BJ (cell line): ENCODE measurements at regions not wholly inside any gene's neighbourhood (a gene's known extent, or its start where the extent isn't known, plus 50 kb on each side); places are given as distances from the start of the nearest gene placed in this dataset.

ENCODE experiments used
- CTCF ChIA-PET: fragments of 350-600 bp; formaldehyde crosslinking; extraction: SDS; loops from one replicate; lab custom pipeline; 2021; ENCODE audit warnings: antibody characterized with exemption, inconsistent platforms; lab: Yijun Ruan, JAX
- POLR2A ChIA-PET: fragments of 300-600 bp; sonication (Branson Sonifier 250); formaldehyde crosslinking; extraction: SDS; loops from one replicate; lab custom pipeline; 2021; ENCODE audit warnings: antibody characterized with exemption; lab: Charles Lee
- DNase-seq: peaks from one replicate; pipeline ENCODE4 v3.0.0-alpha.2; 2011; ENCODE audit warnings: low read depth
- H3K27me3 ChIP-seq: 2 replicates; pipeline ENCODE4 v1.6.0; 2011; ENCODE audit warnings: low read length; ENCODE audit not compliant: control insufficient read depth, insufficient read depth
- H3K36me3 ChIP-seq: 2 replicates; pipeline ENCODE4 v1.5.1; 2011; ENCODE audit warnings: low read length; ENCODE audit not compliant: control insufficient read depth, insufficient read depth
- H3K4me3 ChIP-seq: 2 replicates; pipeline ENCODE4 v1.5.1; 2011; ENCODE audit warnings: low read depth, mild to moderate bottlenecking, control low read depth, low read length
- TF ChIP-seq, protein P1 (sequence below): IDR thresholded peaks from 2 replicates; pipeline ENCODE4 v1.5.1; 2011; ENCODE audit warnings: low read depth, mild to moderate bottlenecking, control low read depth, inconsistent platforms, low read length, moderate library complexity; ENCODE audit not compliant: insufficient read depth

DNA sequence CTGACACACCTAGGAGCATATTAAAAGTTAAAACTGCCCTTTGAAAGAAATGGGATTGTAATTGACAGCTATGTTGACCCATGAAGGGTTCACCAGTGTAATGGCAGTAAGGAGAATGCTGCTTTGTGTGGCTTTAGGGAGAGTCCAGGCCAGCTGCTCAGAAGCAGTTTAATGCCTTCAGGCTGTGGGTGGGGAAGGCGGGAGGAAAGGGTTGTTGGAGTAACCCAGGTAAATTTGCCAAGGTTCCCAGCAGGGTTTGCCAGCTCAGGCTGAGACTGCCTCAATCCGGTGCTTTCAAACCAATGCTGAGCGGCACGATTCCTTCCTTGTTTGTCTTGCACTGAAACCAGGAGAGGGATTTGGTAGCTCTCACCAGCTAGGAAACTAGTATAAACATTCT lies 637.2 kb downstream of the INHBA start:
- ChIA-PET CTCF (interaction anchor here (0.5 to 1.0 kb wide), 2 partner anchors 12 to 196 kb away, joined by 3 to 4 read pairs; no protein-coding TSS in a partner anchor), POLR2A (no interaction called here)
- DNase-seq = no peak
- H3K36me3 ChIP-seq = no peaks in the 10 kb centered on the region
- H3K27me3 ChIP-seq = no peaks in the 10 kb centered on the region
- TF ChIP-seq, protein P1, sequence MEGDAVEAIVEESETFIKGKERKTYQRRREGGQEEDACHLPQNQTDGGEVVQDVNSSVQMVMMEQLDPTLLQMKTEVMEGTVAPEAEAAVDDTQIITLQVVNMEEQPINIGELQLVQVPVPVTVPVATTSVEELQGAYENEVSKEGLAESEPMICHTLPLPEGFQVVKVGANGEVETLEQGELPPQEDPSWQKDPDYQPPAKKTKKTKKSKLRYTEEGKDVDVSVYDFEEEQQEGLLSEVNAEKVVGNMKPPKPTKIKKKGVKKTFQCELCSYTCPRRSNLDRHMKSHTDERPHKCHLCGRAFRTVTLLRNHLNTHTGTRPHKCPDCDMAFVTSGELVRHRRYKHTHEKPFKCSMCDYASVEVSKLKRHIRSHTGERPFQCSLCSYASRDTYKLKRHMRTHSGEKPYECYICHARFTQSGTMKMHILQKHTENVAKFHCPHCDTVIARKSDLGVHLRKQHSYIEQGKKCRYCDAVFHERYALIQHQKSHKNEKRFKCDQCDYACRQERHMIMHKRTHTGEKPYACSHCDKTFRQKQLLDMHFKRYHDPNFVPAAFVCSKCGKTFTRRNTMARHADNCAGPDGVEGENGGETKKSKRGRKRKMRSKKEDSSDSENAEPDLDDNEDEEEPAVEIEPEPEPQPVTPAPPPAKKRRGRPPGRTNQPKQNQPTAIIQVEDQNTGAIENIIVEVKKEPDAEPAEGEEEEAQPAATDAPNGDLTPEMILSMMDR = no peak
- H3K4me3 ChIP-seq = no peak overlapping the region

GRCh38 chr7:41063116-41063515 lies 639.8 kb downstream of the INHBA start:
- TF ChIP-seq, protein P1 = no peak
- CTCF ChIA-PET = interaction anchor here (1.0 kb wide), 1 partner anchor 16 kb away, joined by 7 read pairs; no protein-coding TSS in a partner anchor
- POLR2A ChIA-PET = no interaction called here
- Histone ChIP-seq H3K27me3 (no peaks in the 10 kb centered on the region), H3K4me3 (no peak overlapping the region), H3K36me3 (no peaks in the 10 kb centered on the region)
- no peak for DNase-seq

DNA sequence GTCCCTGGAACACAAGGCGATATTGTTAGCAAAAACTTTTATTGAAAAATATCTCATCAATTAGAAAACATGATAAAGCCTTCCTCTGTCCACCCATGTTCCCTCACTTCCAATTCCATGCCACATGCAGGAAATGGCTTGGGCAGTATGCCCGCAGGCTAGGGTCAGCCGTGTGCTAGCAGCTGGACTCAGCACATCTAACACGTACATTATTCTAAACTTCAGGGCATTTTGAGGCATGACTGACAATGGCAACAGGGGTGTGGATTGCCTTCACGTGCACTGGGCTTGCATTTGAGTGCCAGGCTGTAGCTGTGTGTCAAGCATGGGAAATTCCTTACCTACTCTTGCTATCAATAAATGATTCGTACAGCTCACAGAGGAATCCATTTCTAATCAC lies 642.1 kb downstream of the INHBA start:
- H3K4me3 ChIP-seq = no peak overlapping the region
- no peaks in the 10 kb centered on the region for H3K27me3 ChIP-seq
- TF ChIP-seq, protein P1 = no peak
- H3K36me3 ChIP-seq = no peaks in the 10 kb centered on the region
- DNase-seq = no peak
- POLR2A ChIA-PET = no interaction called here
- CTCF ChIA-PET = no interaction called here

GRCh38 chr7:41059796-41060195 lies 643.1 kb downstream of the INHBA start:
- CTCF ChIA-PET = no interaction called here
- POLR2A ChIA-PET = no interaction called here

GRCh38 chr7:41058986-41059741 lies 643.7 kb downstream of the INHBA start:
- ChIA-PET POLR2A (no interaction called here), CTCF (interaction anchor here (1.0 kb wide), 1 partner anchor 10 kb away, joined by 3 read pairs; no protein-coding TSS in a partner anchor)
- Histone ChIP-seq H3K4me3 (no peak overlapping the region), H3K27me3 (no peaks in the 10 kb centered on the region), H3K36me3 (no peaks in the 10 kb centered on the region)
- no peak for DNase-seq
- TF ChIP-seq, protein P1 = no peak

More at GRCh38 chr7:41059796-41060195, 643.1 kb downstream of the INHBA start:
- Histone ChIP-seq H3K4me3 (no peak overlapping the region), H3K36me3 (no peaks in the 10 kb centered on the region), H3K27me3 (no peaks in the 10 kb centered on the region)
- no peak for DNase-seq
- TF ChIP-seq, protein P1 = no peak
